ENCODE measurements at regions not wholly inside any gene's neighbourhood (a gene's known extent, or its start where the extent isn't known, plus 50 kb on each side); places are given as distances from the start of the nearest gene placed in this dataset.

- TF ChIP-seq, protein P1, sequence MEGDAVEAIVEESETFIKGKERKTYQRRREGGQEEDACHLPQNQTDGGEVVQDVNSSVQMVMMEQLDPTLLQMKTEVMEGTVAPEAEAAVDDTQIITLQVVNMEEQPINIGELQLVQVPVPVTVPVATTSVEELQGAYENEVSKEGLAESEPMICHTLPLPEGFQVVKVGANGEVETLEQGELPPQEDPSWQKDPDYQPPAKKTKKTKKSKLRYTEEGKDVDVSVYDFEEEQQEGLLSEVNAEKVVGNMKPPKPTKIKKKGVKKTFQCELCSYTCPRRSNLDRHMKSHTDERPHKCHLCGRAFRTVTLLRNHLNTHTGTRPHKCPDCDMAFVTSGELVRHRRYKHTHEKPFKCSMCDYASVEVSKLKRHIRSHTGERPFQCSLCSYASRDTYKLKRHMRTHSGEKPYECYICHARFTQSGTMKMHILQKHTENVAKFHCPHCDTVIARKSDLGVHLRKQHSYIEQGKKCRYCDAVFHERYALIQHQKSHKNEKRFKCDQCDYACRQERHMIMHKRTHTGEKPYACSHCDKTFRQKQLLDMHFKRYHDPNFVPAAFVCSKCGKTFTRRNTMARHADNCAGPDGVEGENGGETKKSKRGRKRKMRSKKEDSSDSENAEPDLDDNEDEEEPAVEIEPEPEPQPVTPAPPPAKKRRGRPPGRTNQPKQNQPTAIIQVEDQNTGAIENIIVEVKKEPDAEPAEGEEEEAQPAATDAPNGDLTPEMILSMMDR (IDR thresholded peaks at IDR 0.05; ENCODE audit: low read depth, low read length): no peak
- DNase-seq (ENCODE audit: extremely low read depth, low read depth): no peak
Measured at GRCh38 chr18:30527917-30528316, 514.6 kb downstream of the DSC3 start.

DNA sequence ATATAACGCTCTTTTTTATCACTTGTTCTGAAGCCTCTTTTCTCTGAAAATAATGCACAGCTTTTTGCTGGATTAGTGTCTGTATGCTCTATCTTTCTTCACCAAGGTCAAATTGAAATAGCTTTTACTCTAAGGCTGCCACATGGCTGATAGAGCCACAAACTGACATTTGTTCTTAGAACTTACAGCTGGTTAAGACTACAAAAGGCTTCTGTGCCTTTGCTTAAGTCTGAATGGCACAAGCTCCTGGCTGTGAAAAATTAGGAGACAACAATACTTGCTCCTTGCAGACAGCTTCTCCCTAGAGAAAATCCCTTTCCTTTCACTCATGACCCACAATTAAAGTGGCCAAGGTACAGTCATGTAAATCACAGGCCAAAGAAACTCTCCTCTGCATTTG is 515.3 kb downstream of the DSC3 start:
- TF ChIP-seq, protein P1 (IDR thresholded peaks at IDR 0.05; ENCODE audit: low read depth, low read length): no peak
- DNase-seq (ENCODE audit: extremely low read depth, low read depth): no peak

DNA sequence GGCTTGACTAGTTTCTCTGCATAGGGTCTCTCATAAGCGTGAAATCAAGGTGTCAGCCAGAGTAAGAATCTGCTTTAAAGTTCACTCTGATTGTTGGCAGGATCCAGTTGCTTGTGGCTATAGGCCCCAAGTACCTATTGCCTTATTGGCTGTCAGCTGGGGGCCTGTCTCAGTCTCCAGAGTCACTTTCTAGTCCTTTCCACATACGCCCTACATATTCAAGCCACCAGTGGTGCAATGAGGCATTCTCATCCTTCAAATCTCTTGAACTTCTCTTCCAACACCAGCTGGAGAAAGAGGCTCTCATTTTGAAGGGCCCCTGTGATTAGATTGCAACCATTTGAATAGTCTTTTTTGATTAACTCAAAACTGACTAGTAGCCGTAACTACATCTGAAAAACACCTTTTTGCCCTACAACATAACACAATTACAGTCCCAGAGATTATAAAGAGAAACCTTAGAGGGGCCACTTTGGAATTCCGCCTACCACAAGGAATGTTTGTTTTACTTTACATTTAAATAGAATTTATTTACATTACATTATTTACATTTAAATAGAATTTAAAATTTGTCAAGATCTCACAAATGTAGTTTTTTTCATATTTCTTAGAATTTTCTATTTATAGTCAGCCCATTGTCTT is 520.1 kb downstream of the DSC3 start:
- TF ChIP-seq, protein P1 (IDR thresholded peaks at IDR 0.05; ENCODE audit: low read depth, low read length): no peak
- no peak for DNase-seq (ENCODE audit: extremely low read depth, low read depth)

GRCh38 chr18:30514059-30514458 is 528.5 kb downstream of the DSC3 start:
- TF ChIP-seq, protein P1 (IDR thresholded peaks at IDR 0.05; ENCODE audit: low read depth, low read length): no peak
- DNase-seq (ENCODE audit: extremely low read depth, low read depth): no peak

DNA sequence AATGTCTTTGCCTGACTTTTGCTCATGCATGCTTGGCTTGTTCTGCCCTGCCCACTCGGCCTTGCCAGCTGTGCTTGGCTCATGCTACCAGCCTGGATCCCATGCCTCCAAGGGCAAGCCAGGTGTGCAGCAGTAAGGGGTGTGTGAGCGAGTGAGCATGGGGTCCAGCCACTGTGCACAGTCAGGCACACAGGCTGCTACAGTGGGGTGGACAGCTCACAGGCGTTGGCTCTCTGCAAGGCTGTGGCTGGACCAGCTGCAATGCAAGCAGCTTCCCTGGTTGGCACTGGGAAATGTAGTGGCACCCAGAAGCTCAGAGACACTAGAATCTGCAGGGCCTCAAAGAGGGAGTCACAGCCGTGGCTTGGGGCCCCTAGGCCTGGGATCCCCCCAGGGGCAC is 529.7 kb downstream of the DSC3 start:
- TF ChIP-seq, protein P1 (IDR thresholded peaks at IDR 0.05; ENCODE audit: low read depth, low read length): no peak
- DNase-seq (ENCODE audit: extremely low read depth, low read depth): no peak

DNA sequence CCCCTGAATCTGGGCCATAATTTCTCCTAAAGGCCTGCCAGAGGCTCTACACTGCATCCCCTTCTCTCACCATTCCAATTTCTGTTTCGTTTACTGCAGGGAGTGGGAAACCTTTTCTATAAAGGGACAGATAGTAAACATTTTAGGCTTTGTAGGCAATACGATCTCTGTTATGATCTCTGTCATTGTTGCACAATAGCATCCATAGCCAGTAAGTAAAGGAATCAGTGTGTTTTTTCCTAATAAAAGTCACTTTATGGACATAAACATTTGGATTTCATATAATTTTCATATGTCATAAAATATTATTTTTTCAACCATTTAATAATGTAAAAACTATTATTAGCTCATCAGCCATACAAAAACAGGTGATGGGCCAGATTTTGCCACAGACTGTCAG is 531.7 kb downstream of the DSC3 start:
- no peak for DNase-seq (ENCODE audit: extremely low read depth, low read depth)
- TF ChIP-seq, protein P1 (IDR thresholded peaks at IDR 0.05; ENCODE audit: low read depth, low read length): no peak

- DNase-seq (ENCODE audit: extremely low read depth, low read depth): no peak
- TF ChIP-seq, protein P1 (IDR thresholded peaks at IDR 0.05; ENCODE audit: low read depth, low read length): no peak
Measured at GRCh38 chr18:30501594-30501993, 540.9 kb downstream of the DSC3 start.
